ENCODE measurements at regions not wholly inside any gene's neighbourhood (a gene's known extent, or its start where the extent isn't known, plus 50 kb on each side); places are given as distances from the start of the nearest gene placed in this dataset.

DNA sequence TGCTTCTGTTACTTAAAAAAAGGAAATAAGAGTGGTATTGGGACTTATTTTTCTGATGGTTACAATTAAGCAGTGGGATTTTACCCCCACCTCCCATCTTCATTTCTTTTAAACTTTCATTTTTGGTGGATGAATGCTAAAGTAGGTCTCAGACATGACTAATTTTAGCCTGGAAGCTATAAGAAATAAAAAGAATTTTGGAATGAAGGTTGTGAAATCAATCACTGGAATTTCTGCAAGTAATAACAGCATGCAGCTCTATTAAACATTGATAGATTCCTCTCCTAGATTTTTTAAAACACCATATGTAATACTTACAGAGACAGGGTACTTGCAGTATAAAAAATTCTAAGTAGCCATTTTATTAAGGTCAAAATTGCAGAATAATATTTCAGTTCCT is 164.2 kb upstream of the CLEC14A start:
- TF ChIP-seq GATA2 (IDR thresholded peaks at IDR 0.05; ENCODE audit: low read depth, low read length), result no peak
- no peak for TF ChIP-seq GATA3 (IDR thresholded peaks at IDR 0.05; ENCODE audit: low read depth, low read length)

DNA sequence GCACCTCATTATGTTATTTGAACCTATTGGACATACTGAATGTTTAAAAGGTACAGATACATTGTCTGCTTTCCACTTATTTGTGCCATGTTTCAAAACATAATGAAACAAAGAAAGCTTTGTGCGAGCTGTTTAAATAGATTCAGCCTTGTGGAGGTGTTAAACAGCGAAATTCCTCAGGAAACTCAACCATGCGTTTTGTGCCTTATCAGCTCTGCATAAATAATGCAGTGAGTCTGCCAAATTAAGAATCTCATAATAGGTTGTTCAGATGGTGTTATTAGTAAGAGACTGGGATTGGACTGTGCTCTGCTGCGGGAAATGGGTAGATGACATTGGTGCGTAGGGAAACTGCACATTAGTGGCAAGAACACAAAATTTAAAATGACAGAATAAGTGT is 163.7 kb upstream of the CLEC14A start:
- TF ChIP-seq GATA3 (IDR thresholded peaks at IDR 0.05; ENCODE audit: low read depth, low read length) (no peak), GATA2 (IDR thresholded peaks at IDR 0.05; ENCODE audit: low read depth, low read length) (no peak)

DNA sequence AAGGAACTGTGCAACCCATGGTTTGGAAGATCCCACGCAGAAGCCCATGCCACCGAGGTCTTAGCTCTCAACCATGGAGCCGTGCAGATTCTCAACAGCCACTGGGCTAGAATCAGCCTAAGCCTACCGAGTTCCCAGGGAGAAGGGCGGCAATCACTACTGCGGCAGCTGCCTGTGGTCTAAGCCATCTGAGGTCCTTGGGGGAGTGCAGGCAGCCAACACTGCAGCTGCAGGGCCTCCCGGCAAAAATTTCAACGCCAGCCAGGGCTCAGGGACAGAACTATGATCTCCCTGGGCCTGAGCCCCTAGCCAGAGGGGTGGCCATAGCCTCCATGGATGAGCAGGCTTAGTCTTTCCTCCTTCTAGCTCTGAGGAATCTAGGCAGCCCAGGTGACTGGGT is 156.8 kb upstream of the CLEC14A start:
- TF ChIP-seq GATA2 (IDR thresholded peaks at IDR 0.05; ENCODE audit: low read depth, low read length) (no peak), GATA3 (IDR thresholded peaks at IDR 0.05; ENCODE audit: low read depth, low read length) (no peak)

DNA sequence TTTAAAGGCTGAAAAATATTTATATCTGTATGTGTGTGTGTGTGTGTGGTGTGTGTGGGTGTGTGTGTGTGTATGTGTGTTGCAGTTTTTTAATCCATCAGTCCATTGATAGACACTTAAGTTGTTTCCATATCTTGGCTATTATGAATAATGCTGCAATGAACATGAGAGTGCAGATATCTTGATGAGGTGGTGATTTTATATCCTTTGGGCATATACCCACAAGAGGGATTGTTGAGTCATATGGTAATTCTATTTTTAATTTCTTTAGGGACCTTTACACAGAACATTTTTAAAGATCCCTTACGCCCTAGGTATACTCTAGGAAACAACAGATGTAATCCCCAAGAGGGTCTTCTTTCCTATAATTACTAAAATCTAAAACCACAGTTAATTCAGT is 154.5 kb upstream of the CLEC14A start:
- TF ChIP-seq GATA2 (IDR thresholded peaks at IDR 0.05; ENCODE audit: low read depth, low read length) (no peak), GATA3 (IDR thresholded peaks at IDR 0.05; ENCODE audit: low read depth, low read length) (no peak)

DNA sequence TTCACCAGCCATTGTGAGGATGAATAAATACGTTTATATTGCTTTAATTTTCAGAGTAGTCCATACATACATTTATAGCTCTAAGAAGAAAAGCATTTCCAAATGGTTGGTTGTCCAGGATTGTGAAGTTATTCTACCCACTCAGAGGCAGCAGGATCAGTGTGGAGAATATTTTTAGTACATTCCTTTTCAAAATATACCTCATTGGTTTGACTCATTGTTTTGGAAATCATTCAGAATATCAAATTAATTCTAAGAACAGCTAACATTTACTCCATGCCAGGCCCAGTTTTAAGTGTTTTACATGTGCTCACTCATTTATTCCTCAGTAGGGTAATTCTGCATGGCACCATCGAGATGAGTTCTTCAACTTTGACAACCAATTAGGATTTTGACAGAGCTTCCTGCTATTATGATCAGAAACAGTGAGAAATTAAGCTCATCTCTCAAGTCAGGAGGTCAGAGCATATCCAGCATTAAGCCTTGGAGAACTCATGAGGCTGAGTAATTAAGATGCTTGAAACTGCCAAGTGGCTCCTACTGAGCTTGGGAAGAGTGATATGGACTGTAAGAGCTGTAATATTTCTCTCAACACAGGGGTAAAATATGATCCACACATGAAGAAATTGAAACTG is 153.3 kb upstream of the CLEC14A start:
- TF ChIP-seq GATA3 (IDR thresholded peaks at IDR 0.05; ENCODE audit: low read depth, low read length), result no peak
- TF ChIP-seq GATA2 (IDR thresholded peaks at IDR 0.05; ENCODE audit: low read depth, low read length), result no peak

DNA sequence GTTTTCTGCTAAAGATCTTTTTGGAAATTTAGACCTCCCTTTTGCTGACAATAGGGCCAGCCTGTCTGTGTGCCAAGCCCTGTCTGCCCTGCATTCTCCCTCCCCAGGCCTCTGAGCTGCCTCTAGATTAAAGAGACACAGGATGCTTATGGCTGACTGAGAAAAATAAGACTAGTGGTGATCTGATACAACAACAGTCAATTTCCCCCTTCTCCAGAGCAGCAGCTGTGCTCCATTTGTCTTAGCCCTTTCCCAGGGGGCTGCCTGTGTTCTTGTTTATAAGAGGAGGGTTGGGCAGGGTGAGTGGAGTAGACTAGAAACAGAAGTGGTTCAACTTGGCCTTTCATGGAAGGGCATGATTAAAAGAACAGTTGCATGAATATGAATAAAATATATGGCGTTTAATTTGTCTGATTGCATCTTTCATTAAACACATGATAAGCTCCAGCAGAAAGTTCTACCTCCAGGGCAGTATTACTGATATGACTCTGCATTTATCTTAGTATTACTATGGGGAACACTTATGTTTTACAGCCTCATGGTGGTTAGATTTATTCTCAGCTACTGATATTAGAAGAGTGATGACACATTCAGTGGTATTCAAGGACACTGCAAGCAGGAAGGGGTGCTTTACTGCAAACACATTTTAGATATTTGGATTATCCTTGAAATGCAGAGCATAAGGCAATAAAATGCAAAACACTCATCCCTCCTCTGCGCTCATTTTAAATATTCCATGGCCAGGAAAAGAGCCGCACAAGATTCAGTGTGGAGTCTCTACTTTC is 150.2 kb upstream of the CLEC14A start:
- no peak for TF ChIP-seq GATA3 (IDR thresholded peaks at IDR 0.05; ENCODE audit: low read depth, low read length)
- TF ChIP-seq GATA2 (IDR thresholded peaks at IDR 0.05; ENCODE audit: low read depth, low read length), result no peak

DNA sequence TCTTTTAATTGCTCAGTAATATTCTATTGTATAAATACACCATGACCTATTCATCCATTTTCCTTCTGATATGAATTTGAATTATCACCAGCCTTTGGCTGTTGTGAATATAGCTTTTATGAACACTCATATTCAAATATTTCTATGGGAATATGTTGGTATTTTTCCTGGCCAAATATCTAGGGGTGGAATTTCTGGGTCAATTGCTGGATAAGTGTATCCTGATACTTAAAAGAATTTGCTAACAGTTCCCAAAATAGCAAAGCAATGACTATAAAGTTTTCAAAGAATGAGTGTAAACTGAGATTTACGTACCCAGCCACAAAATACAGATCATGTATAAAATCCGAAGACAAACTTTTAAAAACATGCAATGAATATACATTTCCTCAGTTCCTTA is 148.7 kb upstream of the CLEC14A start:
- TF ChIP-seq GATA2 (IDR thresholded peaks at IDR 0.05; ENCODE audit: low read depth, low read length) (no peak), GATA3 (IDR thresholded peaks at IDR 0.05; ENCODE audit: low read depth, low read length) (no peak)

DNA sequence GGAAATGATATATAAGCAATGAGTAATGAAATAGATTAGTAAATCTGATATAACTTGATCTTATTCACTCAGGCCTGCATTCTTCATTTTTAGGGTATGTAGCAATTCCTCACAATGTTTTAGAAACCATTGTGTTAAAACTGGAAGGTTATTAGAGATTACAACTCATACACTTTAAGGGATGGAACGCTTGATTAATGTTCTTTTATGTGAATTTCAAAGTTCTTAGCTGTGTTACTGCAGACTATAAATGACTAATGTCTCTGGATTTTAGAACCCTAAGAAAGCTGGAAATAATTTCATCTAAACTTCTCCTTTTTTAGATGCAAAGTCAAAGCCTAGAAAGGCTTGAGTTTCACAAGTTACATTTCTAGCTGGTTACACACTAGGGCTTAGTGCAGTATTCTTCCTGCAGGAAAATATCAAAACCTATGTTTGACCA is 148.2 kb upstream of the CLEC14A start:
- TF ChIP-seq GATA3 (IDR thresholded peaks at IDR 0.05; ENCODE audit: low read depth, low read length) (no peak), GATA2 (IDR thresholded peaks at IDR 0.05; ENCODE audit: low read depth, low read length) (no peak)

DNA sequence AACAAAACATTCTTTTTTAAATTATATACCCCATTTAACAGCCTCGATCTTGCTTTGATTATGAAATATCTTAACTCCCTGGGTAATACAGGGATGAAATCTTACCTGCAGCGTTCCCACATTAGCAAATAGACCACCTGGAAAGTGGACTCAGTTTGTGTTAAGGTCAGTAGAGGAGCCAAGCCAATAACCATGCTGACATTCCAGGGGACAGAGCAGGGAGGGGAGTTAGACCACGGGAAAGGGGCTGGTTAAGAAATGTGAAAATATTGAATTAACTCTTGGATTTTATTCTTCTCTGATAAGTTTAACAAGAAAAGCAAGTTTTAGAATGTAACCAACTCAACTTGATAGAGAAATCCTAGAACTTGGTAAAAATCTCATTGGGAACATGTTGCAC is 144.9 kb upstream of the CLEC14A start:
- TF ChIP-seq GATA3 (IDR thresholded peaks at IDR 0.05; ENCODE audit: low read depth, low read length) (no peak), GATA2 (IDR thresholded peaks at IDR 0.05; ENCODE audit: low read depth, low read length) (no peak)

DNA sequence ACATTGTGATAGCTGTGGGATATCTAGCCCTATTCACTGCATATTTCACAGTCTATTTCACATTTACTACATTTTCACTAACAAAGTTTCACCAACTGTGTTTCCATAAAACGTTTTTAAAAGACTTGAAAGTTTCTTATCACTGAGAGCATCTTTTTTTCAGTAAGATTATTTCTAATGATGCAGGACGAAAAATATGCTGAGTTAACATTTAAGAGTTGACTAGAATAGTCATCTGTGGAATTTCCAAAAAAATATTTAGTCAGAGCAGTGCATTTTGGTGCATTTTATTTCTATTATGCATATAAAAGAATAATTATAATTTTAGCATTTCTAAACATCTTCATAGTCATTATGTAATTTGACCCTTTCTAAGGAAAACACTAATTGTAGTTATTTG is 143.8 kb upstream of the CLEC14A start:
- TF ChIP-seq GATA2 (IDR thresholded peaks at IDR 0.05; ENCODE audit: low read depth, low read length), result no peak
- no peak for TF ChIP-seq GATA3 (IDR thresholded peaks at IDR 0.05; ENCODE audit: low read depth, low read length)

DNA sequence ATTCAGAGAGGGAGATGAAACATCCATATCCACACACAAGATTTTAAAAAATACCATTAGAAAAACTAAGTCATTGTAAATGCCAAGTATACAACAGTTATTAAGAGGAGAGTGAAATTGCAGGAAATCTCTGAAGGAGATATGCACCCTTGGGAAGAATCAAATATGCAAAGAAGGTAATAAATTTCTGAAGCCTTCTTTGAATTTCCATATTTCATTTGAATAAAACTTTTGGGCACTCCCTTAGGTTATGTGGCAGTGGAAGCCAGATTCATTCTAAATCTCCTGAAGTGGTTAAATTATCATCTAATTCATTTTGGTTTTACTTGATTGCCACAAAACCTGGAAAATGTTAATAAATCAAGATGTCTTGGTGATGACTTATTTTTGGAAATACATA is 138.9 kb upstream of the CLEC14A start:
- no peak for TF ChIP-seq GATA2 (IDR thresholded peaks at IDR 0.05; ENCODE audit: low read depth, low read length)
- no peak for TF ChIP-seq GATA3 (IDR thresholded peaks at IDR 0.05; ENCODE audit: low read depth, low read length)

DNA sequence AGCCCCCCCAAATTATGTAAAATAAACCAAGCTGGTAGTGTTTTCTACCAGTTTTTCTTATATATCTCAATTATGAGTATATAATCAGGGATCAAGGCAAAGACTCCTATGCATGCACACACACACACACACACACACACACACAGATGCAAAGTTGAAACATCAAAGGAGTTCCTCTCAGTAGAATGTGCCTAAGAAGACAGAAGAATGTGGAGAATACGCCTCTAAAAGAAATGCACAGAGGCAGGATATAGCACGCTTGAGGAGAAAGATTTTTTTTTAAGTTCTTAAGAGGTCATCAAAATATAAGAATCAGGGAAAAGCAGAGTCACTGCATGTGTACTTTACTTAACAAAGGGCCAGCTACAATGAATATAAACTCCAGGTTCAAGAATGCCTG is 138.2 kb upstream of the CLEC14A start:
- no peak for TF ChIP-seq GATA2 (IDR thresholded peaks at IDR 0.05; ENCODE audit: low read depth, low read length)
- TF ChIP-seq GATA3 (IDR thresholded peaks at IDR 0.05; ENCODE audit: low read depth, low read length), result no peak

DNA sequence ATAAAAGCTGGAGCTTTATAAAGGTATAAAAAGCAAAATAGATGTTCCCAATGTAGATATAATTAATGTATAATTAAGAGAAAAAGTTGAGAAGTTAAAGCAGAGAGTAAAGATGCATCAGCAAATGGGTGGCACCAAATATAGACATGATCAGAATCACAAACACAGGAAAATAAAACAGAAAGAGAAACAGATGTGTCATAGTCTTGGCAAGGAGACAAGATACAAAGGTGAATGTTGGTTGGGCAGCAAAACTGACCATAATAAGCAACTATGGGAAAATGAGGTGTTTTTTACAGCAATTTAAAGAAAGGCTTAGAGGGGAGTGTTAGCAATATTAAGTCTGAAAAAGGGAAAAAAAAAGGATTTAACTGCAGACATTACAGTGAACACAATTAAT is 135.4 kb upstream of the CLEC14A start:
- TF ChIP-seq GATA2 (IDR thresholded peaks at IDR 0.05; ENCODE audit: low read depth, low read length) (no peak), GATA3 (IDR thresholded peaks at IDR 0.05; ENCODE audit: low read depth, low read length) (no peak)

DNA sequence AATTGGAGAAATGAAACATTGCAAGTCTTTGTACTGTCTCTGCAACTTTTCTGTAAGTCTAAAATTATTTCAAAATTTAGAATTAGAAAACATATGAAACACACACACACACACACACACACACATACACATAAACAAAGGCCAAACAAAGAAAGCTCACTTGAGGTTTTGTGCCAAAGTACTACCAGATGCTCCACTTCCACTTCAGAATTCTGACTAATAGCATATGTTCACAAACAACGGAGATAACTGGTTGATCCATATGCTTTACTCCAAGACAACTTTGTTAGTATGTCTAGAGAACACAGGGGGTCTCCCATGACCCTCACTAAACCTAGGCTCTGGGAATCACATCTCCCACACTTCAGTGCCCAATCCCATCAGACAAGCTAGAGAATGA is 133.8 kb upstream of the CLEC14A start:
- TF ChIP-seq GATA3 (IDR thresholded peaks at IDR 0.05; ENCODE audit: low read depth, low read length), result no peak
- TF ChIP-seq GATA2 (IDR thresholded peaks at IDR 0.05; ENCODE audit: low read depth, low read length), result no peak

DNA sequence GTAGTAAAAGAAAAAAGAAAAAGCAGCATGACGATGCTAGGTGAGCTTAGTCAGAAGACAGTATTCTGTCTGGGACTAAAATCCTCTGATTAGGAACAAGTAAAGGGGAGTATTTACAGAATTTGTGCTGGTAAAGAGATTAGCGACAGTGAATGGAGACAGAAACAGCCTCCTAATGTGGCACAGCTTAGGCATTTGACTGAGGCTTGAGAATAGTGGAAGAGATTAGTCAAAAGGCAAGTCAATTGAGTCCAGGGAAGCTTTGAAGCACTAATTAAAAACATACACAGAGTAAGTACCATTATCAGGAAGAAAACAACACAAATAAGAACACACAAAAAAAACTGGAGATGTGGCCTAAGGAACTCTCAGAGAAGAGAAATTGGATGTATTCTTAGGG is 131.9 kb upstream of the CLEC14A start:
- TF ChIP-seq GATA2 (IDR thresholded peaks at IDR 0.05; ENCODE audit: low read depth, low read length) (no peak), GATA3 (IDR thresholded peaks at IDR 0.05; ENCODE audit: low read depth, low read length) (no peak)

All from SH-SY5Y (cell line).